Psoas muscle (tissue), 7 donors: ENCODE measurements at regions not wholly inside any gene's neighbourhood (a gene's known extent, or its start where the extent isn't known, plus 50 kb on each side); places are given as distances from the start of the nearest gene placed in this dataset.

Experiments used
- ATAC-seq, 4 donors: fragments of 200-7000 bp; cut with Tn5 transposase; one replicate each; pipeline ENCODE4 v1.9.1; 2020; ENCODE audit warnings: moderate library complexity in 3 of 4, mild to moderate bottlenecking in 2 of 4
- DNase-seq, 2 donors: peaks; one replicate each; pipeline ENCODE4 v3.0.0-alpha.2; 2020
- H3K27ac ChIP-seq: fragments of 200-600 bp; one replicate; pipeline ENCODE4 v1.8.0; 2022
- H3K27me3 ChIP-seq, 3 donors: fragments of 200-600 bp in 1 of 3; one replicate each; pipeline versions ENCODE4 v1.6.1 to v1.8.0; 2013 to 2022; ENCODE audit warnings: low read length in 2 of 3, mild to moderate bottlenecking in 2 of 3, moderate library complexity in 1 of 3; ENCODE audit not compliant: insufficient read depth in 3 of 3
- H3K36me3 ChIP-seq, 2 donors: fragments of 200-600 bp in 1 of 2; one replicate each; pipeline versions ENCODE4 v1.6.1 to v1.8.0; 2013 to 2022; ENCODE audit warnings: low read depth in 1 of 2, mild to moderate bottlenecking in 1 of 2, moderate library complexity in 1 of 2; ENCODE audit not compliant: insufficient read depth in 1 of 2
- H3K4me1 ChIP-seq: fragments of 200-600 bp; one replicate; pipeline ENCODE4 v1.8.0; 2022
- H3K4me3 ChIP-seq: fragments of 200-600 bp; one replicate; pipeline ENCODE4 v1.8.0; 2022; ENCODE audit warnings: mild to moderate bottlenecking
- H3K9me3 ChIP-seq: fragments of 200-600 bp; one replicate; pipeline ENCODE4 v1.8.0; 2022
- CTCF ChIP-seq: fragments of 200-600 bp; IDR thresholded peaks from one replicate; pipeline ENCODE4 v1.8.0; 2022; ENCODE audit warnings: antibody characterized with exemption
- WGBS, 3 donors: extraction: QIAGEN DNeasy Blood & Tissue Kit; methylation state at CpG; one replicate each; pipeline versions ENCODE4 v1.1.6 to v1.1.7; 2013; 5-methylcytosine and 5-hydroxymethylcytosine counted together
- intact Hi-C, 2 donors: fragments of 100-400 bp; cut with DNase I; formaldehyde crosslinking; loops; one replicate each; pipeline versions ENCODE4 v1.11.0 to v1.14.2; 2022
- donor health status: healthy with polysubstance abuse.
- donor health status: DM: no; HTN: no; CAD: no; lungs with moderate emphysema.
- donor health status: Bipolar disorder and iron deficiency.
- donor health status: healthy.
- donor health status: DM: yes; HTN: yes; CAD: no.
- donor health status: DM: no; HTN: no; CAD: no.
- donor health status: DM: yes; HTN: yes; CAD: no.

- H3K4me1 ChIP-seq: no peaks in the 10 kb centered on the region
- no peaks in the 10 kb centered on the region for H3K9me3 ChIP-seq
- no peak for ATAC-seq
- WGBS, 3 donors: 59 to 69% (median 65%) methylated on average over 18 of the region's 18 CpGs
- H3K27ac ChIP-seq: no peak overlapping the region
- H3K36me3 ChIP-seq: no peaks in the 10 kb centered on the region
- H3K27me3 ChIP-seq: no peaks in the 10 kb centered on the region
- TF ChIP-seq CTCF: no peak
- intact Hi-C loops: no loop called here
- no peak for DNase-seq
- no peak overlapping the region for H3K4me3 ChIP-seq
These were observed 352.6 kb upstream of the DLGAP1 start for GRCh38 chr18:4807604-4808293.

DNA sequence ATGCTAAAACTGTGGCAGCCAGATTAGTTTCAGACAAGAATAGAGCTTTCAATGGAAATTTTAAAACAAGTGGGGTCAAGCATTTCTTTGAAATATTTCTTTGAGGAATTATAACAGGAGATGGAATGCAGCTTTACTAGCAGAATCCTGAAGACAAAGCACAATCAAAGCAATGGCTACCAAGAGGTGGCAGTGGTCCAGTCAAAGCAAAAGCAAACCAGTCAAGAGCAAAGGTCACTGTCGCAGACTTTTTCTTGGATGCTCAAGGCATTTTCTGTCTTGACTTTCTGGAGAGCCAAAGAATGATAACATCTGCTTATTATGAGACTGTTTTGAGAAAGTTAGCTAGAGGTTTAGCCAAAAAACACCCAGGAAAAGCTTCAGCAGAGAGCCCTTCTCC lies 351.2 kb upstream of the DLGAP1 start:
- Histone ChIP-seq H3K27ac (no peak overlapping the region), H3K4me1 (no peaks in the 10 kb centered on the region), H3K4me3 (no peak overlapping the region), H3K36me3 (no peaks in the 10 kb centered on the region), H3K27me3 (no peaks in the 10 kb centered on the region), H3K9me3 (no peaks in the 10 kb centered on the region)
- no peak for ATAC-seq
- intact Hi-C loops: no loop called here
- WGBS, 3 donors: 85 to 87% (median 85%) methylated on average over 1 of the region's 1 CpG
- TF ChIP-seq CTCF: no peak
- no peak for DNase-seq

GRCh38 chr18:4802296-4802695 lies 347.2 kb upstream of the DLGAP1 start:
- no peak overlapping the region for H3K4me3 ChIP-seq
- H3K9me3 ChIP-seq: peaks cover 3% of the 10 kb centered on the region
- 67 to 76% (median 71%) methylated on average over 2 of the region's 2 CpGs for WGBS, 3 donors
- no peaks in the 10 kb centered on the region for H3K27me3 ChIP-seq
- H3K4me1 ChIP-seq: no peaks in the 10 kb centered on the region
- intact Hi-C loops: no loop called here
- H3K27ac ChIP-seq: no peak overlapping the region
- no peaks in the 10 kb centered on the region for H3K36me3 ChIP-seq
- no peak for DNase-seq
- TF ChIP-seq CTCF: no peak
- no peak for ATAC-seq

- 88 to 94% (median 91%) methylated on average over 2 of the region's 2 CpGs for WGBS, 3 donors
- Histone ChIP-seq H3K4me3 (no peak overlapping the region), H3K27me3 (no peaks in the 10 kb centered on the region), H3K36me3 (no peaks in the 10 kb centered on the region), H3K4me1 (no peaks in the 10 kb centered on the region), H3K9me3 (peaks cover 3% of the 10 kb centered on the region), H3K27ac (no peak overlapping the region)
- ATAC-seq: no peak
- no peak for TF ChIP-seq CTCF
- no peak for DNase-seq
- intact Hi-C loops: no loop called here
These were observed 346.0 kb upstream of the DLGAP1 start for GRCh38 chr18:4801151-4801550.
